ENCODE measurements at regions not wholly inside any gene's neighbourhood (a gene's known extent, or its start where the extent isn't known, plus 50 kb on each side); places are given as distances from the start of the nearest gene placed in this dataset.

GRCh38 chr1:95409276-95409675 lies 175.3 kb downstream of the RWDD3 start:
- TF ChIP-seq CTCF (CRISPR knock-in tag; IDR thresholded peaks at IDR 0.05) (no peak), ZNF605 (CRISPR knock-in tag; IDR thresholded peaks at IDR 0.05) (no peak), RFX5 (IDR thresholded peaks at IDR 0.05; ENCODE audit: low read depth, low read length) (no peak), THAP11 (CRISPR knock-in tag; IDR thresholded peaks at IDR 0.05) (no peak), FOXC1 (CRISPR knock-in tag; IDR thresholded peaks at IDR 0.05; ENCODE audit: borderline replicate concordance) (no peak), POLR2A (IDR thresholded peaks at IDR 0.05; ENCODE audit: insufficient read depth in 1 of 2, low read depth in 2 of 2, low read length in 2 of 2) (no peak), ZBTB7A (CRISPR knock-in tag; IDR thresholded peaks at IDR 0.05) (no peak), TAF1 (CRISPR knock-in tag; IDR thresholded peaks at IDR 0.05) (no peak), ARNTL (CRISPR knock-in tag; IDR thresholded peaks at IDR 0.05) (no peak), HNF4A (CRISPR knock-in tag; IDR thresholded peaks at IDR 0.05) (no peak), MLX (CRISPR knock-in tag; IDR thresholded peaks at IDR 0.05) (no peak), ZNF232 (CRISPR knock-in tag; IDR thresholded peaks at IDR 0.05; ENCODE audit: borderline replicate concordance) (no peak), CEBPB (IDR thresholded peaks at IDR 0.05; ENCODE audit: borderline replicate concordance, low read depth, low read length) (no peak), ZBTB33 (CRISPR knock-in tag; IDR thresholded peaks at IDR 0.05) (no peak)
